IMR-90 (cell line): ENCODE measurements at regions not wholly inside any gene's neighbourhood (a gene's known extent, or its start where the extent isn't known, plus 50 kb on each side); places are given as distances from the start of the nearest gene placed in this dataset.

Experiments used
- ATAC-seq: fragments of 200-7000 bp; cut with Tn5 transposase; 2 replicates; pipeline ENCODE4 v1.9.1; 2020; ENCODE audit warnings: low read depth, mild to moderate bottlenecking, moderate library complexity
- BruUV-seq: library from RNA; stranded (reverse); fragments of 400-500 nt; replicated peaks from 2 replicates; lab custom pipeline; 2021; lab: Mats Ljungman, UMichigan
- CTCF ChIA-PET: fragments of 300-600 bp; formaldehyde crosslinking; extraction: SDS; loops from one replicate; lab custom pipeline; 2021; ENCODE audit warnings: antibody characterized with exemption; lab: Yijun Ruan, JAX
- POLR2A ChIA-PET: fragments of 300-600 bp; sonication (Branson Sonifier 250); formaldehyde crosslinking; loops from one replicate; lab custom pipeline; 2022; ENCODE audit warnings: antibody characterized with exemption; ENCODE audit not compliant: unreplicated experiment; lab: Charles Lee
- DNase-seq: peaks from one replicate; pipeline ENCODE4 v3.0.0; 2013
- H2AFZ ChIP-seq: replicated peaks from 2 replicates; pipeline ENCODE3; 2013; ENCODE audit warnings: low read length, mild to moderate bottlenecking; ENCODE audit not compliant: poor library complexity
- H2AK5ac ChIP-seq: 2 replicates; pipeline ENCODE4 v1.6.1; 2013; ENCODE audit warnings: low read depth, low read length, inconsistent platforms
- H2AK9ac ChIP-seq: replicated peaks from 2 replicates; pipeline ENCODE3; 2013; ENCODE audit warnings: mild to moderate bottlenecking, low read depth, low read length, moderate library complexity; ENCODE audit not compliant: poor library complexity
- H2BK120ac ChIP-seq: 2 replicates; pipeline ENCODE4 v1.6.1; 2013; ENCODE audit warnings: low read depth, low read length, inconsistent platforms
- H2BK15ac ChIP-seq: 3 replicates; pipeline ENCODE4 v1.6.1; 2013; ENCODE audit warnings: low read depth, low read length, inconsistent platforms
- H2BK20ac ChIP-seq: 2 replicates; pipeline ENCODE4 v1.6.1; 2013; ENCODE audit warnings: low read depth, mild to moderate bottlenecking, inconsistent platforms, low read length, moderate library complexity
- H2BK5ac ChIP-seq: 2 replicates; pipeline ENCODE4 v1.6.1; 2013; ENCODE audit warnings: mild to moderate bottlenecking, low read depth, low read length, inconsistent platforms; ENCODE audit not compliant: poor library complexity, severe bottlenecking
- H3K14ac ChIP-seq: replicated peaks from 2 replicates; pipeline ENCODE4 v1.6.1; 2013; ENCODE audit warnings: low read depth, low read length, inconsistent platforms
- H3K18ac ChIP-seq: 2 replicates; pipeline ENCODE4 v1.6.1; 2013; ENCODE audit warnings: low read depth, low read length, control low read depth
- H3K23ac ChIP-seq: 2 replicates; pipeline ENCODE4 v1.6.1; 2013; ENCODE audit warnings: low read depth, low read length, inconsistent platforms
- H3K27ac ChIP-seq: 2 replicates; pipeline ENCODE4 v1.5.1; 2013; ENCODE audit warnings: mild to moderate bottlenecking, control low read depth, low read length; ENCODE audit not compliant: insufficient read depth
- H3K27me3 ChIP-seq: 2 replicates; pipeline ENCODE4 v1.6.1; 2013; ENCODE audit warnings: low read length; ENCODE audit not compliant: control insufficient read depth, insufficient read depth
- H3K36me3 ChIP-seq: 2 replicates; pipeline ENCODE4 v1.6.1; 2013; ENCODE audit warnings: low read length, mixed read lengths; ENCODE audit not compliant: control insufficient read depth, insufficient read depth
- H3K4ac ChIP-seq: 2 replicates; pipeline ENCODE4 v1.6.1; 2013; ENCODE audit warnings: low read depth, low read length, inconsistent platforms
- H3K4me1 ChIP-seq: 2 replicates; pipeline ENCODE4 v1.6.1; 2013; ENCODE audit warnings: low read length, mixed read lengths; ENCODE audit not compliant: control insufficient read depth, insufficient read depth
- H3K4me2 ChIP-seq: 2 replicates; pipeline ENCODE4 v1.6.1; 2013; ENCODE audit warnings: low read depth, mild to moderate bottlenecking, control low read depth, low read length, moderate library complexity
- H3K4me3 ChIP-seq: 2 replicates; pipeline ENCODE4 v1.5.1; 2013; ENCODE audit warnings: low read depth, mild to moderate bottlenecking, control low read depth, low read length, moderate library complexity; ENCODE audit not compliant: insufficient read depth
- H3K56ac ChIP-seq: 2 replicates; pipeline ENCODE4 v1.6.1; 2013; ENCODE audit warnings: low read length, inconsistent platforms; ENCODE audit not compliant: insufficient read depth; ENCODE audit errors: extremely low read depth
- H3K79me1 ChIP-seq, 2 experiments: 2 replicates each; pipeline ENCODE4 v1.6.1; 2013; ENCODE audit warnings: low read length in 2 of 2, inconsistent platforms in 1 of 2, low read depth in 1 of 2
- H3K9ac ChIP-seq: 2 replicates; pipeline ENCODE4 v1.6.1; 2013; ENCODE audit warnings: low read depth, low read length, control low read depth
- H3K9me1 ChIP-seq: 2 replicates; pipeline ENCODE4 v1.6.1; 2013; ENCODE audit warnings: low read length, inconsistent platforms; ENCODE audit not compliant: insufficient read depth
- H3K9me3 ChIP-seq: 2 replicates; pipeline ENCODE4 v1.6.1; 2013; ENCODE audit warnings: low read length; ENCODE audit not compliant: control insufficient read depth, insufficient read depth
- H4K20me1 ChIP-seq: 2 replicates; pipeline ENCODE4 v1.6.1; 2013; ENCODE audit warnings: low read length, inconsistent platforms; ENCODE audit not compliant: insufficient read depth
- H4K5ac ChIP-seq: 2 replicates; pipeline ENCODE4 v1.6.1; 2013; ENCODE audit warnings: mild to moderate bottlenecking, low read depth, low read length, control low read depth
- H4K8ac ChIP-seq, 2 experiments: 2 replicates each; pipeline ENCODE4 v1.6.1; 2013; ENCODE audit warnings: low read depth in 2 of 2, low read length in 2 of 2, control low read depth in 1 of 2, inconsistent platforms in 1 of 2
- H4K91ac ChIP-seq: 2 replicates; pipeline ENCODE4 v1.6.1; 2013; ENCODE audit warnings: low read depth, low read length, inconsistent platforms; ENCODE audit not compliant: insufficient read depth
- BHLHE40 ChIP-seq: fragments of 150-350 bp; IDR thresholded peaks from 2 replicates; pipeline ENCODE4 v1.6.1; 2016; ENCODE audit warnings: mild to moderate bottlenecking, low read depth, low read length
- CEBPB ChIP-seq: IDR thresholded peaks from 2 replicates; pipeline ENCODE4 v1.6.1; 2012; ENCODE audit warnings: low read depth, low read length, improper control_type of control experiment
- CHD1 ChIP-seq: IDR thresholded peaks from 2 replicates; pipeline ENCODE4 v1.6.1; 2012; ENCODE audit warnings: low read depth, low read length, improper control_type of control experiment
- CTCF ChIP-seq: conservative IDR thresholded peaks from 2 replicates; pipeline ENCODE4 v1.5.1; 2012; ENCODE audit warnings: mild to moderate bottlenecking, low read depth, low read length, improper control_type of control experiment
- ELK1 ChIP-seq: fragments of 150-350 bp; IDR thresholded peaks from 2 replicates; pipeline ENCODE4 v1.6.1; 2016; ENCODE audit warnings: low read depth, mild to moderate bottlenecking, low read length, moderate library complexity, borderline replicate concordance
- FOS ChIP-seq: fragments of 150-350 bp; IDR thresholded peaks from 2 replicates; pipeline ENCODE4 v1.6.1; 2016; ENCODE audit warnings: low read depth, low read length
- MAFK ChIP-seq: IDR thresholded peaks from 2 replicates; pipeline ENCODE4 v1.6.1; 2012; ENCODE audit warnings: low read depth, low read length, improper control_type of control experiment
- MAZ ChIP-seq: IDR thresholded peaks from 2 replicates; pipeline ENCODE4 v1.6.1; 2012; ENCODE audit warnings: low read depth, mild to moderate bottlenecking, low read length, improper control_type of control experiment, moderate library complexity, borderline replicate concordance
- MXI1 ChIP-seq: IDR thresholded peaks from 2 replicates; pipeline ENCODE4 v1.6.1; 2012; ENCODE audit warnings: low read depth, mild to moderate bottlenecking, low read length, moderate library complexity, borderline replicate concordance
- NFE2L2 ChIP-seq: fragments of 150-350 bp; IDR thresholded peaks from 2 replicates; pipeline ENCODE4 v1.6.1; 2016; ENCODE audit warnings: low read depth, mild to moderate bottlenecking, low read length
- POLR2A ChIP-seq: IDR thresholded peaks from 2 replicates; pipeline ENCODE4 v1.6.1; 2012; ENCODE audit warnings: mild to moderate bottlenecking, low read depth, low read length
- RAD21 ChIP-seq: IDR thresholded peaks from 2 replicates; pipeline ENCODE4 v1.6.1; 2012; ENCODE audit warnings: low read length, improper control_type of control experiment
- RCOR1 ChIP-seq: IDR thresholded peaks from 2 replicates; pipeline ENCODE4 v1.6.1; 2012; ENCODE audit warnings: mild to moderate bottlenecking, low read length, improper control_type of control experiment; ENCODE audit not compliant: insufficient replicate concordance
- RFX5 ChIP-seq: IDR thresholded peaks from 2 replicates; pipeline ENCODE4 v1.8.0; 2012; ENCODE audit warnings: low read depth, mild to moderate bottlenecking, low read length, moderate library complexity
- SMC3 ChIP-seq: fragments of 150-350 bp; IDR thresholded peaks from 2 replicates; pipeline ENCODE4 v1.6.1; 2016; ENCODE audit warnings: low read depth, mild to moderate bottlenecking, antibody characterized with exemption, low read length, moderate library complexity
- USF2 ChIP-seq: fragments of 150-350 bp; IDR thresholded peaks from 2 replicates; pipeline ENCODE4 v1.6.1; 2017; ENCODE audit warnings: mild to moderate bottlenecking, antibody characterized with exemption, low read length, low read depth
- WGBS, 2 experiments: methylation state at CpG; one replicate each; pipeline versions ENCODE4 v1.1.5 to v1.1.7; 2013; ENCODE audit warnings: missing lambda C conversion rate in 2 of 2; ENCODE audit not compliant: insufficient read length in 1 of 2; ENCODE audit errors: extremely low coverage in 2 of 2; 5-methylcytosine and 5-hydroxymethylcytosine counted together
- dilution Hi-C: fragments of 300-500 bp; cut with HindIII; formaldehyde crosslinking; loops from one replicate; pipeline ENCODE4 v1.14.3; 2018; ENCODE audit warnings: low sequenced_read_pairs; ENCODE audit not compliant: unreplicated experiment
- in situ Hi-C: fragments of 300-500 bp; cut with MboI; formaldehyde crosslinking; loops from 3 replicates; pipeline ENCODE4 v1.14.3; 2019; ENCODE audit warnings: low sequenced_read_pairs, inconsistent platforms, mixed read lengths
- intact Hi-C: fragments of 100-400 bp; cut with micrococcal nuclease; formaldehyde crosslinking; loops from 2 replicates; pipeline ENCODE4 v1.10.0; 2022

- in situ Hi-C loops: no loop called here
- Histone ChIP-seq H3K9ac (no peak overlapping the region), H3K36me3 (no peaks in the 10 kb centered on the region), H2BK5ac (no peak overlapping the region), H3K14ac (no peak overlapping the region; the same call in 1 of the 2 replicates), H4K8ac (no peak overlapping the region), H3K18ac (no peak overlapping the region), H2AFZ (no peak overlapping the region), H3K56ac (no peak overlapping the region), H4K20me1 (no peaks in the 10 kb centered on the region), H2BK15ac (no peak overlapping the region), H2BK120ac (no peak overlapping the region), H3K27me3 (no peaks in the 10 kb centered on the region), H3K23ac (no peak overlapping the region), H4K91ac (no peak overlapping the region), H3K9me3 (no peaks in the 10 kb centered on the region), H3K79me1 (no peaks in the 10 kb centered on the region), H4K5ac (no peak overlapping the region), H2BK20ac (no peak overlapping the region), H3K27ac (no peak overlapping the region), H2AK5ac (no peak overlapping the region), H2AK9ac (no peak overlapping the region), H3K4me3 (no peak overlapping the region), H3K4me1 (peaks cover 3% of the 10 kb centered on the region), H3K9me1 (no peaks in the 10 kb centered on the region; the same call in 1 of the 2 replicates), H3K4me2 (no peak overlapping the region), H3K4ac (no peak overlapping the region)
- ATAC-seq (no peak), DNase-seq (no peak)
- ChIA-PET CTCF (interaction anchor here (1.0 kb wide), 1 partner anchor 9 kb away, joined by 3 read pairs; no protein-coding TSS in a partner anchor), POLR2A (no interaction called here)
- intact Hi-C loops: no loop called here
- 50% methylated on average over 1 of the region's 3 CpGs; no CpG with 5 or more reads in 1 of the 2 experiments for WGBS, 2 experiments
- BruUV-seq: no TSS peak
- dilution Hi-C loops: no loop called here
- no peak for TF ChIP-seq SMC3
- no peak for TF ChIP-seq BHLHE40
- no peak for TF ChIP-seq CTCF
- no peak for TF ChIP-seq NFE2L2
- TF ChIP-seq POLR2A: no peak
- TF ChIP-seq CHD1: no peak
- TF ChIP-seq FOS: no peak
- TF ChIP-seq MAZ: no peak
- no peak for TF ChIP-seq CEBPB
- no peak for TF ChIP-seq RFX5
- no peak for TF ChIP-seq RCOR1
- TF ChIP-seq MAFK: no peak
- TF ChIP-seq ELK1: no peak
- no peak for TF ChIP-seq MXI1
- no peak for TF ChIP-seq USF2
- no peak for TF ChIP-seq RAD21
Measured at GRCh38 chr13:24093047-24093446, 67.5 kb upstream of the SPATA13 start.
